ENCODE measurements at regions not wholly inside any gene's neighbourhood (a gene's known extent, or its start where the extent isn't known, plus 50 kb on each side); places are given as distances from the start of the nearest gene placed in this dataset.

DNA sequence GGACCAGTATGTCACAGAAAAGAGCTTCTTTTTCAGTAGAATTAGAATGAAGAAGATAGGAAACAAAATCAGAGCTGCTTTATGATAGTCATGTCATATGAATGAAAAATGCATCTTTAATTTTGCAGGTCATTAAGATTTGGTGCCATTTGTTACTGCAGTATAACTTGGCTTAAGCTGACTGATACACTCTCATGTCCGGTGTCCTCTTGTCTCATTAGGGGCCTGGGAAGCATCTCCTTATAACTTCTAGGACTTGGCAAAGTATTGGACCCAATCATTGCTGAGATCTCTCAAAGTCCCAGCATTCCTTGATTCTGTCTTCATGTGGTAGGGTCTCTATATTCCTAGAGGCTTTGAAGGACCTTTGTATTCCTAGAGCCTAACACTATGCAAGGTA, 559.4 kb downstream of the TOX3 start:
- DNase-seq (ENCODE audit: unreplicated experiment) = no peak
- no peaks in the 10 kb centered on the region for H3K36me3 Mint-ChIP-seq (ENCODE audit: insufficient read depth, unreplicated experiment)
- ChIA-PET POLR2A (no interaction called here), CTCF (interaction anchor here (0.8 kb wide), 1 partner anchor 168 kb away, joined by 3 read pairs; no protein-coding TSS in a partner anchor)
- H3K4me1 Mint-ChIP-seq (ENCODE audit: insufficient read depth, unreplicated experiment) = no peaks in the 10 kb centered on the region
- BruUV-seq (replicated peaks) = no TSS peak
- no peaks in the 10 kb centered on the region for H3K27me3 Mint-ChIP-seq (ENCODE audit: insufficient read depth, unreplicated experiment)
- intact Hi-C loops (cut with micrococcal nuclease) = loop anchor here (10.0 kb wide), 1 partner anchor 453 kb away; no protein-coding TSS in a partner anchor
- no peak overlapping the region for H3K4me3 Mint-ChIP-seq (ENCODE audit: unreplicated experiment)
- no peak overlapping the region for H3K27ac Mint-ChIP-seq (ENCODE audit: low read depth, unreplicated experiment)
- TF ChIP-seq, protein P1, sequence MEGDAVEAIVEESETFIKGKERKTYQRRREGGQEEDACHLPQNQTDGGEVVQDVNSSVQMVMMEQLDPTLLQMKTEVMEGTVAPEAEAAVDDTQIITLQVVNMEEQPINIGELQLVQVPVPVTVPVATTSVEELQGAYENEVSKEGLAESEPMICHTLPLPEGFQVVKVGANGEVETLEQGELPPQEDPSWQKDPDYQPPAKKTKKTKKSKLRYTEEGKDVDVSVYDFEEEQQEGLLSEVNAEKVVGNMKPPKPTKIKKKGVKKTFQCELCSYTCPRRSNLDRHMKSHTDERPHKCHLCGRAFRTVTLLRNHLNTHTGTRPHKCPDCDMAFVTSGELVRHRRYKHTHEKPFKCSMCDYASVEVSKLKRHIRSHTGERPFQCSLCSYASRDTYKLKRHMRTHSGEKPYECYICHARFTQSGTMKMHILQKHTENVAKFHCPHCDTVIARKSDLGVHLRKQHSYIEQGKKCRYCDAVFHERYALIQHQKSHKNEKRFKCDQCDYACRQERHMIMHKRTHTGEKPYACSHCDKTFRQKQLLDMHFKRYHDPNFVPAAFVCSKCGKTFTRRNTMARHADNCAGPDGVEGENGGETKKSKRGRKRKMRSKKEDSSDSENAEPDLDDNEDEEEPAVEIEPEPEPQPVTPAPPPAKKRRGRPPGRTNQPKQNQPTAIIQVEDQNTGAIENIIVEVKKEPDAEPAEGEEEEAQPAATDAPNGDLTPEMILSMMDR (IDR thresholded peaks at IDR 0.05; ENCODE audit: unreplicated experiment) = no peak
- no peaks in the 10 kb centered on the region for H3K9me3 Mint-ChIP-seq (ENCODE audit: unreplicated experiment)

- no peaks in the 10 kb centered on the region for H3K9me3 Mint-ChIP-seq (ENCODE audit: unreplicated experiment)
- BruUV-seq (replicated peaks) = no TSS peak
- POLR2A ChIA-PET = no interaction called here
These were observed 560.2 kb downstream of the TOX3 start for GRCh38 chr16:51986717-51987116.

GRCh38 chr16:51986301-51986700, 560.6 kb downstream of the TOX3 start:
- Mint-ChIP-seq H3K4me3 (ENCODE audit: unreplicated experiment) (no peak overlapping the region), H3K4me1 (ENCODE audit: insufficient read depth, unreplicated experiment) (no peaks in the 10 kb centered on the region), H3K27me3 (ENCODE audit: insufficient read depth, unreplicated experiment) (no peaks in the 10 kb centered on the region), H3K36me3 (ENCODE audit: insufficient read depth, unreplicated experiment) (no peaks in the 10 kb centered on the region), H3K9me3 (ENCODE audit: unreplicated experiment) (no peaks in the 10 kb centered on the region), H3K27ac (ENCODE audit: low read depth, unreplicated experiment) (no peak overlapping the region)
- CTCF ChIA-PET = interaction anchor here (0.7 to 1.0 kb wide), 4 partner anchors 11 to 1183 kb away, joined by 3 to 4 read pairs (median 3); no protein-coding TSS in a partner anchor
- POLR2A ChIA-PET = no interaction called here
- BruUV-seq (replicated peaks) = no TSS peak
- no peak for DNase-seq (ENCODE audit: unreplicated experiment)
- intact Hi-C loops (cut with micrococcal nuclease) = loop anchor here (10.0 kb wide), 1 partner anchor 452 kb away; no protein-coding TSS in a partner anchor
- TF ChIP-seq, protein P1 (IDR thresholded peaks at IDR 0.05; ENCODE audit: unreplicated experiment) = no peak

More at GRCh38 chr16:51986717-51987116, 560.2 kb downstream of the TOX3 start:
- intact Hi-C loops (cut with micrococcal nuclease) = loop anchor here (10.0 kb wide), 1 partner anchor 452 kb away; no protein-coding TSS in a partner anchor
- H3K4me3 Mint-ChIP-seq (ENCODE audit: unreplicated experiment) = no peak overlapping the region
- TF ChIP-seq, protein P1 (IDR thresholded peaks at IDR 0.05; ENCODE audit: unreplicated experiment) = no peak
- no peaks in the 10 kb centered on the region for H3K36me3 Mint-ChIP-seq (ENCODE audit: insufficient read depth, unreplicated experiment)
- H3K27me3 Mint-ChIP-seq (ENCODE audit: insufficient read depth, unreplicated experiment) = no peaks in the 10 kb centered on the region
- no peak for DNase-seq (ENCODE audit: unreplicated experiment)
- H3K4me1 Mint-ChIP-seq (ENCODE audit: insufficient read depth, unreplicated experiment) = no peaks in the 10 kb centered on the region
- H3K27ac Mint-ChIP-seq (ENCODE audit: low read depth, unreplicated experiment) = no peak overlapping the region
- CTCF ChIA-PET = interaction anchor here (0.7 to 1.0 kb wide), 4 partner anchors 10 to 1184 kb away, joined by 3 to 4 read pairs (median 3); no protein-coding TSS in a partner anchor

DNA sequence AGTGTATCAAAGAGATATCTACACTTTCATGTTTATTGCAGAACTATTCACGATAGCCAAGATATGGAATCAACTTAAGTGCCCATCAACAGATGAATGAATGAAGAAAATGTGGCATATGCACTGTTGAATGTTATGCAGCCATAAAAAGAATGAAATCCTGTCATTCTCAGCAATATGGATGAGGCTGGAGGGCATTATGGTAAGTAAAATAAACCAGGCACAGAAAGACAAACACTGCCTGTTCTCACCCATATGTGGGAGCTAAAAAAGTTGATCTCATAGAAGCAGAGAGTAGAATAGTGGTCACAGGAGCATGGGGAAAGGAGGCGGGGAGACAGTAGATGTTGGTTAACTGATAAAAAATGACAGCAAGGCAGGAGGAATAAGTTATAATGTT, 561.8 kb downstream of the TOX3 start:
- H3K27ac Mint-ChIP-seq (ENCODE audit: low read depth, unreplicated experiment) = no peak overlapping the region
- no peaks in the 10 kb centered on the region for H3K36me3 Mint-ChIP-seq (ENCODE audit: insufficient read depth, unreplicated experiment)
- intact Hi-C loops (cut with micrococcal nuclease) = loop anchor here (10.0 kb wide), 1 partner anchor 450 kb away; no protein-coding TSS in a partner anchor
- H3K4me1 Mint-ChIP-seq (ENCODE audit: insufficient read depth, unreplicated experiment) = no peaks in the 10 kb centered on the region
- no TSS peak for BruUV-seq (replicated peaks)
- POLR2A ChIA-PET = no interaction called here
- CTCF ChIA-PET = interaction anchor here (5.2 kb wide), 1 partner anchor 167 kb away, joined by 88 read pairs; no protein-coding TSS in a partner anchor
- no peaks in the 10 kb centered on the region for H3K9me3 Mint-ChIP-seq (ENCODE audit: unreplicated experiment)
- no peak overlapping the region for H3K4me3 Mint-ChIP-seq (ENCODE audit: unreplicated experiment)
- no peak for DNase-seq (ENCODE audit: unreplicated experiment)
- TF ChIP-seq, protein P1 (IDR thresholded peaks at IDR 0.05; ENCODE audit: unreplicated experiment) = no peak
- H3K27me3 Mint-ChIP-seq (ENCODE audit: insufficient read depth, unreplicated experiment) = no peaks in the 10 kb centered on the region
